HG03442 (cell line): ENCODE measurements at regions not wholly inside any gene's neighbourhood (a gene's known extent, or its start where the extent isn't known, plus 50 kb on each side); places are given as distances from the start of the nearest gene placed in this dataset.
"Not testable (repeated sequence)": the region's sequence is repeated elsewhere in the genome, so short reads cannot be mapped to it uniquely, and the experiment has no call there.

Experiments used
- ATAC-seq: cut with Tn5 transposase; IDR thresholded peaks from one replicate; pipeline ENCODE4 v1.9.1; 2021; ENCODE audit warnings: mild to moderate bottlenecking, moderate library complexity; ENCODE audit not compliant: unreplicated experiment

DNA sequence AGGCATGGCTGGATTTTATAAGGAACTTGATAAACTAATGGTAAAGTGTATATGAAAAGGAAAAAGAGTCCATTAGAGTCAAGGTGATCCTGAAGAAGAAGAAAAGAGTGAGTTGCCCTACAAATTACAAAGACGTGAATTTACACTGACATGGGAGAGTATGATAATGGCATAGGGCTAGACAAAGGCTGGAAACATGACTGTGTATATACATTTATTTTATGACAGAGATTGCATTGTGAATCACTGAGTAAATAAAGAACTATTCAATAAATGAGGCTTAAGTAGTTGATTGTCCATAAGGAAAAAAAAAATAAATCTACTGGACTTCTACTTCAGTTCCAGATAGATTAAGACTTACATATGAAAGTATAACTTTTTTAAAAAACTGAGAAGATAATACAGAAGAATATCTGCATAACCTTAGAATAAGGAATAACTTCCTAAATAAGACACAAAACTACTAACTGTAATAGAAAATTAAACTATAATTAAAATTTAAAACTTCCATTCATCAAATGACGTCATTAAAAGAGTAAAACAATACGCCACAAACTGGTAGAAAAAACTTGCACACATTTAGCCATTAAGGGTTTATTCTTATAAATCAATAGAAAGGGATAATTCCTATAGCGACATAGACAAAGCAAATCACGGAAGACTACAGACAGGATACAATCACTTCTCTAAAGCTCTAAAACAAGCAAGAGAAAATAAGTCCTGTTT is 278.5 kb downstream of the NOVA1 start:
- ATAC-seq, result no peak

DNA sequence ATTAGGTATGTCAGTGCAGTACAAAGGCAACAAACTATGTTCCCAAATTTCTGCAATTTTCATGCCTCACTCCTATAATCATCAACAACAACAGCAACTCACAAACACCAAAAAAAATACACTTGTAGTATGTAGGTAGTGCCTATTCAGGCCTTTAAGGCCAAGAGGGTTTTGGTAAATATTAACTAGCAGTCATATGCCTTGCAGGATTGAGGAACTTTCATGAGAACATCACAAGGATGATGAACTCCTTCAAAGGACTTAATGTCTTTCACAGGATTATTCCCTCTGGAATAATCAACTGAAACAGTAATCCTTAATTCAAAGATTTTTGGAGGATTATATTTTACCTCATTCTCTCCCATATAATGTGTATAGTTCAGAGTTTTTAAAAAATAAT is 293.8 kb downstream of the NOVA1 start:
- no peak for ATAC-seq

DNA sequence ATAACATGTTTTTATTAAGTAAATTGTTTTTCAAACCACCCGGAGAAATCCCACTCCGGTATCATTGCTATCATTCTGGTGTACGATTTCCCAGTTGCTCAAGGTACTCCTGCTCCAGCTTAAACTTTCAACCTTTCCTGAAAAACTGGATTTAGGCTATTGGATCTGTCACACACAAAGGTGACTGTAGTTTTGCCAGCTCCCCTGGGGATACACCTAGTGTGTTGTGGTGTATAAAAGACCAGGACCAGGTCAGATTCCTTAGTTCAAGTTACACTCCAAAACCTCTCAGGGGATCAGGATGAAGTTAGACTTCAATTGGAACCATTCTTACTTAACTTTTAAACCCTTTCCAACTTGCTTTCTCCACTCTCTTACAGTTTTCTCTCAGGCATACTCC is 303.9 kb downstream of the NOVA1 start:
- ATAC-seq, result no peak

DNA sequence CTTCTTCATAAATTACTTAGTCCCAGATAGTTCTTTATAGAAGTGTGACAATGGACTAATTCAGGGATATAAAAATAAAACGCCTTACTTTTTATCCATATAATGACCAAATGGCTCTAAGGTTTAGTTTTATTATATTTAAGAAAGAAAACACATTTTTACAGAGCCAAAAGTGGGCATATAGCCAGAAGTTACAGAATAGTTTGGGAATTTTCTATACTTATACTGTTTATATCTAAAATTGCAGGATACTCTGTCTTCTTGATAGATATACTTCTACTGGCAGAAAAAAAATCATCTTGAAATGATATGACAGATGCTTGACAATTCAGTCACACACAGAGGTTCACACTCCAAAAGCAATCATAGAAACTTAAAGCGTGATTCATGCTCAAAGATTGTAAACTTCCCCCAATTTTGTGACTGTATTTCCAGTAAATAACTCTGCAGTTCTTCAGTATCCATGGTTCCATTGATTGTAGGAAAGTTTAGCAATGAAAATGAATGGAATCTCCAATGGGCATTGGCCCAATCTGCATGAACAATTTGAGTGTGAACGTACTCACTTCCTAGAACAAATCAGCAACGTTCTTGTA is 307.8 kb downstream of the NOVA1 start:
- no peak for ATAC-seq

DNA sequence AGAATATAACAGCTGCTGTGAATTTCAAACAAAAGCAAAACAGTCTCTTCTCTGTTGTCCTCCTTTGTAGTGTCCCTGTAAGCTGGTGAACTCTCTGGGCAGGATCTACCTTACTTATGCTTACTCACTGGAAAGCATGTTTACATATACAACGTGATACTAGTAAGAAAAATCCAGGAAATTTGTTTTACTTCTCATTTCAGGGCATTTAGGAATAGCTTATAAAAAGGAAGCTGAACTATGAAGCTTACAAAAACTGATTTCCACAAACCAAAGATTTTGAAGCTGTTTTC is 311.0 kb downstream of the NOVA1 start:
- ATAC-seq, result no peak

DNA sequence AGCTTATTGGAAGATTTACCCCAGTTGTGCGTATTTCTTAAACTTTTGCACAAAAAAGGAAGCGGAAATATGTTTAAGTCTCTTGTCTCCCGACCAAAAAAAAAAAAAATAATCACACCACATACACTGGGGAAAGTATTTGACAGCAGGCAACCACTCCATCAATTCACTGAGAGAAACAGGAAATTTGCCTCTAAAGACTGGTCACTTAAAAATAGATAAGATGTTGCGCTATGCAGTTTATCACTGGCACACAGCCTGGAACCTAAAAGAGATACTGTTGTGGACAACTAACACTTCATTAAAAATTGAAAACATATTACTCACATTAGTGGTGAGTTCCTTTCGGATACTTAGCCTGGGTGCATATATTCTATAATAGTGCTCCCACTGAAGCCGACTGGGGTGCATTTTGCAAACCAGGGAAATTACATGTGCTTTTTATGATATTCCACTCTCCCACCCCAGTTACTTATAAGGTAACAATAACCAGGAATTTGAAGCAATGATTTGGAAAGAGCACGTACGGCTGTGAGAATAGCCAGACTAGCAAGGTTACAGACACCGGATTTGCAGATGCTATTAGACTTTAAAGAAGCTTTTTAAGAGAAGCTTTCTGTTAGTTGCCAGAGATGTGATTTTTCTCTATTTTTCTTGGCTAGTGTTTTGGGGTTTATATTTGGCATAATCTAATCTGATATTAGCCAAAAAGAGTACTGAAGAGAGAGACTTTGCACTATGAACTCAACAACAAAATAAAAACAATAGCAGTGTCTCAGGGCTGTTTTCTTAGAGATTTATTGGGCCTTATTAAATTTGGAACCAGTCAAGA is 311.5 kb downstream of the NOVA1 start:
- no peak for ATAC-seq

DNA sequence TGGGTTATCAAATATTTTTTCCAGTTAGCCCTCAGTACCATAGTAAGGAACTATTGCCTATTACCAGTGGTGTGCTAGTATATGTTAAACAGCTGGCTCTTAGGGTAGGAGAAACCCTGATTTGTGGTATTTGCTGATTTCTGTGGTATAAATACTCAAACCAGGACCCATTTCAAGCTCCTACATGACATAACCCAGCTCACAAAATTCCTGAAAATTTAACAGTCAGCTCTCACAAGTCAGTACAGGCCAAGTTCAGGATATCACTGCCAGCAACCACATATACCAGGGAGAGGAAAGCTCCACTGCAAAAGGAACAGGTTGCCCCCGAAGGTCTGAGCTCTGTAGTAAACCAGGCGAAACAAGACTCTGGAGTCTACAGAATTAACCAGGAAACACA is 315.3 kb downstream of the NOVA1 start:
- ATAC-seq, result no peak

DNA sequence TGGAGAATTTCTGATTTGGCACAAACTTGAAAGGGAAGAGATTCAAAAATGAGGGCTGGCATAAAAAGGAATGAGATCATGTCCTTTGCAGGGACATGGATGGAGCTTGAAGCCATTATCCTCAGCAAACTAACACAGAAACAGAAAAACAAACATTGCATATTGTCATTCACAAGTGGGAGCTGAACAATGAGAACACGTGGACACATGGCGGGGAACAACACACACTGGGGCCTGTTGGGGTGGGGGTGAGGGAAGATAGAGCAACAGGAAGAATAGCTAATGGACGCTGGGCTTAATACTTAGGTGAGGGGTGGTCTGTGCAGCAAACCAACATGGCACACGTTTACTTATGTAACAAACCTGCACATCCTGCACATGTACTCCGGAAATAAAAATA is 315.8 kb downstream of the NOVA1 start:
- not testable (repeated sequence) for ATAC-seq

DNA sequence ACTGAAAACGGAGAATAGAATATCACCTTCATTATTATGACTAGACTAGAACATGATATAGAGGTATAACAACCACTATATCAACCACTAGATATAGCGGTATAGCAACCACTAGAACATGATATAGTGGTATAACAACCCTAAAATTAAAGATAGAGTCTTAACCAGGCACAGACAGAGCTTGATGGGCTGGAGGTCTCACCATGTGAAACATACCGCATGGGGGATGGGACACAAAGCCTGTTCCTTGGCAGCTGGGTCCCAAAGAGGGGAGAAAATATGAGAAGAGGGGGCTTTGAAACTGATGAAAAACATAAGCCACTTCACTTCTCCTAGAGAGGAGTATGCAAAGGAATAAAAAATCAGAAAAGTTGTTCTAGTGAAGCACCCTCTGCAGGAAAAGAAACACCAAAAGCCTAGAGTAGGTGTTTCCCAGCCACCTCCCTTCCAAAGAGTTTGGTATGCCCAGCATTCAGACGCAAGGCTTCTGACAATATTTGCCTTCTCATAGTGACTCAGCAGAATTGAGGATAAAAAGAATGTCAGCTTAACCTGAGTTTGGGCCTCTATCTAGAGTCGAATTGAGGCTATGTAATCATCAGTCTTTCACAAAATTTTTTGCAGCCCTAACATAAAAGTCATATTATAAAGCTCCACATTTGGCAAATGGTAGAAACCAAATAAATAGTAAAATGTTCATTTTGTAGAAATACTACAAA is 316.4 kb downstream of the NOVA1 start:
- no peak for ATAC-seq

DNA sequence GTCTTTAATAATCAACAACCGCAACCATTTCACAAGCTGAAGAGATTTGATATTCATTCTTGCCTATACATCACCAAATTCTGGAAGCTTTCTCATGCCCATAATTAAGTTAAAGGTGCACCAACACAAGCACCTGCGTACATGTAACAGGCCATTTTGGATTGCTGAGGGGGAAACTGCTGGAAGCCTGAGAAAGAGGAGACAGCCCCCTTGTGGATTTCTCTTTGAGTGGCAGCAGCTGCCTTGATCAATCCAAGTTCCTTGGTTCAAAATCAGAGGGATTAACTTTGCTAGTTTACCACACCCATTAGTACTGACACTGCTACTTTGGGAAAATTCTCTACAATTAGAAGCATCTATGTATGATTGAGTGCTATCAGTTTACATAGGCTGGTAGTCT is 321.1 kb downstream of the NOVA1 start:
- ATAC-seq, result no peak

DNA sequence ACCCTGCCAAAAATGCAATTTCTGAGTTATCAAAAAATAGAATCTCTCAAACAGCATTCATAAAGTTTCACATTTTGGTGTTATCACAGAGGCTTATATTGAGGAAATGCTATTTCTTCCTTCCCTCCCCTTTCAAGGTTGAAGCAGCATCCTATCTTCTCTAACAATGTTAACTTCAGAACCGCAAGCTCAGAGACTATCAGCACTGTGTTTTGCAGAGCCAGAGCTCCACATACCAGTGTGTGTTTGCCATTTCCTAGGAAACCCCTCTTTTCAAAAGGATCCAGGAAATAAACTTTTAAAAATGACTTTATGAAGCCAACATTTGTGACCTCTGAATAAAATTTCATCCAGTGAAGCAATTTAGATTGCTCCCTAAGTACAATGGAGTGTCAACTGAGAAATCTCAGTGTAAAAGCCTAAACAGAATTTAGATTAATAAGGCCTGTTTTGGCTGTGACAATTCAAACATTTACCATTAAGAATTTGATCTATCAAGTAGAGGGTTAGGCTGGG is 332.6 kb downstream of the NOVA1 start:
- ATAC-seq, result no peak

DNA sequence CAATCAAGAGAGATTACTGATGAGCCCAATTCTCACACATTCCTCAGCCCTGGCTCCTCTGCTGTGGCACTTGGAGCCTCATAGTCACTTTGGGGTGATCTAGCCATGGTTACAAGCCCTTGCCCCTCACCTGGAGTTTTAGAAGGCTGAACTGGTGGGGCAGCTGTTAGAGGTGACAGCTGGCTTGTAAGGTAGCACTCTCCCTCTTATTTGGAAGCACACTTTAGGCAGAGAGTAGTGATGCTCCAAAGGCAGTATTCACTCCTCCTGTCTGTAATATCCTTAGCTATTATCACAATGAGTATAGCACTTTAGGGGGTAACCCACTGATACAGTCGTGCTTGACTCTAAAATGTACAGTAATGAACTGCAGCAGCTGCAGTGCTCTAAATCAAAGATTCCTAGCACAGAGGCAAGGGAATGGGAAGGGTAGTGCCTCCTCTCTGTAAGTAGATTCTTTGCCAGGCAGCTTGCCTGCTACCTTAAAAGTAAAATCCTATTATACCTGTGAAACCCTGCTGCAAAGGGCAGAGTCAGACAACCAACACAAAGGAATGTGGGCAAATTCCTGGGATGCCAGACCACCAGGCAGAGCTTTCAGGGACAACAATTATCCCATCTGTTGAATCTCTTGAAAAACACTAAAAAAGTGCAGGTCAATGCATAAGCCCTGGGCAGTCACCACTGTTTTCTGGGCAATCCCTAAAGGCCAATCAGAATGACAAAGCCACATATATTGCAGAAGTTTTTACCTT is 336.3 kb downstream of the NOVA1 start:
- ATAC-seq, result no peak

DNA sequence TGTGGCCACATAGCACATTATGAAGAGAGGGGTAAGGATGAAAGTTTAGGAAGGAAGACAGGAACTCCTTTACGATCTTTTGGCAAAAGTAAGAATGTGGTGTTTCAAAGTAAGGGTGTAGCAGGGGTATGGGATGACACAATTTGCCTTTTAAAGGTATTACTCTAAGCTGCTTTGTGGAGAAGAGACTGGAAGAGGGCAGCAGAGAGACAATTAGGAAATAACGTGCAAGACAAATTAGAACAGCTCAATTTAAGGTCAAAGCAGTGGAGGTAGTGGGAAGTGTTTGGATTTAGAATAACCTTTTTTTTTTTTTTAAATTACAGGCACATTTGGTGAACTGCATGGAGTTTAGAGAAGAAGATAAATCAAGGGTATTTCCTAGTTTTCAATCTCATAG is 342.6 kb downstream of the NOVA1 start:
- no peak for ATAC-seq

DNA sequence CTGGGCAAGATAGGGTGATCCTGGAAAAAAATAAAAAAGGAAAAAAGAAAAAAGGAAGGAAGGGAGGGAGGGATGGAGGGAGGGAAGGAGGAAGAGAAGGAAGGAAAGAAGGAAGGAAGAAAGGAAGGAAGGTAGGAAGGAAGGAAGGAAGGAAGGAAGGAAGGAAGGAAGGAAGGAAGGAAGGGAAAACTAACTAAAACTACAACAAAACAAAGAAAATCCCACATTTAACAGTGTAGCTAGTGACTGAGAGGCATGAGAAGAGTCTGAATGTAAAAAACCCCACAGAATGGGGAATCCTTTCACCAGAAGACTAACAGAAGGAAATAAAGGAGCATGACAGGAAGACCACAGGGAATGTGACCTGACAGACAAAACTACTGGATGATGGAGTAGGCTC is 345.7 kb downstream of the NOVA1 start:
- ATAC-seq, result no peak

DNA sequence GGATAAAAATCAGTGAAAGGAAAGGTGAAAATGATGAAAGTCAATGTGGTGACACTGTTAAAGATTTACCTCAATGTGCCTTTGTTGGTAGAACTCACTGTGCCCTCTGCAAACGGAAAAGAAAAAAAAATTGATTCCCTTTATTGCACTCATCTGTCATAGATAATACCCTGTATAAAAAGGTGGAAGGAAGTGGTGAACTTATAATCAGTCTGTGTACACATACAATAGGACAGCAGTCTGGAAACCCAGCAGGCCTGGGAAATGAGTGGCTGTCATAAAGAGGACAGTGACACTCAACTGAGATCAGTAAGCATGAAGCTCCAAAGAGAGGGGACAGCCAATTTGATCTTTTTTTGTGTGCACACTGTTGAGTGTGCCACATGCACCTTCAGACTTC is 364.7 kb downstream of the NOVA1 start:
- no peak for ATAC-seq

DNA sequence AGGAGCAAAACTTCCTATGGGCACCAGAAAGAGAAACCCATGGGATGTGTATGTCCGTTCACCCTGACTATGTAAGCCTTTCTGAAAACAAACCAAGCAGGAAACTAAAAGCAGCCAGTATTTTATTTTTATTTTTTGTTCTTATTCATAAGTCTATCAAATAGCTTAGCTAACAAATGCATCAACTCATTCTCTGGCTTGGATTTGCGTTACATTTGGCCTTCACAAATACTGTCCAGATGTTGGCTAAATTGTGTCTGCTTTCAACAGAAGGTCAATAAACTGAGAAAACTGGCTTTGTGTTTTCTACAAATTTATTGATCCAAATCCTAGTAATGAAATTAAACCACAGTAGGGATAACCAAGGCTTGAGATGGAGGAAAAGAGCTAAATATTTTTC is 379.0 kb downstream of the NOVA1 start:
- no peak for ATAC-seq

DNA sequence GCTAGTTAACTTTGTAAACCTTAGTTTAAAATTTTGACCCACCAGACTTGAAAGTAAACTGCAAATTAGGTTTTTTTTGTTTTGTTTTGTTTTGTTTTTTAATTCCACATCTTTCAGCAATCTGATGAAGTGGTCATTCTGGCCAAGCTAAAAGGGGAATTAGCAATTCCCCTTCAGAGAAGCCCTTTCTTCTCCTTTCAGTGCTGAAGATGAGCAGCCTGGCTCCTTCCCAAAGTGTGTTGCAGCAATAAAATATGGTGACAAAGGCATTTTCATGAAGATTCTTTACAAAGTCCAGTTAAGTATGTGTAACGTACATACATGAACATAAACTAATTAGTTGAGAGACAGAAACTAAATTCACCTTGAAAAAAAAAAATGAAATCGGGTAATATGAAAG is 380.1 kb downstream of the NOVA1 start:
- ATAC-seq, result no peak

DNA sequence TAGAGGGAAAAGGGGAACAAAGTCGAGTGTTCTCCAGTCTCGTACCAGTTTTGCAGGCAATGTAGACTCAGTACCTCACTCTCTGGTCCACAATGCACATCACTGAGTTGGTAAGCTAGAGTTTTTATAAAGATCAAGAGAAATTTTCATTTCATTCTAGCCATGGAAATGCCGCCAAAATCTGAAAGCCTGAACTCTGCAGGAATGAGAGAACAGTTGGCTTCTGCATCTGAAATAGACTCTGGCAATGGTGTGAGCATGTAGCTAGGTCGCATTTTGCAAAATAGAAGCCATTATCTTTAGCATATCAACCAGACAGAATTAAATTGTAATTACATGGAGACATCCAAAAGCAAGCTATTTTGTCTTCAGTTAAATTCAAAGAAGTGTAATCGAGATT is 381.0 kb downstream of the NOVA1 start:
- no peak for ATAC-seq

DNA sequence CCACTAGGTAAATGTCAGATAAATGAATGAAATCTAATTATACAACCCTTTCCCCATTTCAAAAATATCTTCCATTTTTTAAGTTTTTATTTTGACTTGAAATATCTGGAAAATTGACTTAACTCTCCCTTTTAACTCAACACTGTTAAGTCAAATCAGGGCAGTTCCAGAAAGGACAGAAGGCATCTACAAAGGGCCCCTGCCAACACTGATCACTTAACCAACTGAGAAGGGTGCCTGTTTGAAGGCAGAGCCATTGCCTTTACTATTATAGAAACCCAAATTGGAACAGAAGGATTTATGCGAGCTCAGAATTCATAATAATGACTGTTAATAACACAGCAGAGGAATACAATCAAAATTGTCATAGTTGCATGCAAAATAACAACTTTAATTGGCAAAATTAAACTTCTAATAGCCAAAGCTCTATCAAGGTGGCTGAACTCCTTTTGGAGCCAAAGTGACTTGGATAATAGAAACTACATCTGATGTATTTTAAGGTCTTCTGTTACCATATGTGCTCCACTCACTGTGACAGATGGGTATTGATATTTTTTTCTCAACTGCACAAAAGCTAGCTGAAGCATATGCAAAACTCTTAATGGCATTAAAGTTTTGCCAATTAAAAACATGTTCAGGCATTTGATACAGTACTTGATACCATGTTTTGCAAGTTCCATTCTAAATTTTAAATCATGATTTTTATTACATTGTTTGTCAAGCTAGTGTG is 383.8 kb downstream of the NOVA1 start:
- ATAC-seq, result no peak

DNA sequence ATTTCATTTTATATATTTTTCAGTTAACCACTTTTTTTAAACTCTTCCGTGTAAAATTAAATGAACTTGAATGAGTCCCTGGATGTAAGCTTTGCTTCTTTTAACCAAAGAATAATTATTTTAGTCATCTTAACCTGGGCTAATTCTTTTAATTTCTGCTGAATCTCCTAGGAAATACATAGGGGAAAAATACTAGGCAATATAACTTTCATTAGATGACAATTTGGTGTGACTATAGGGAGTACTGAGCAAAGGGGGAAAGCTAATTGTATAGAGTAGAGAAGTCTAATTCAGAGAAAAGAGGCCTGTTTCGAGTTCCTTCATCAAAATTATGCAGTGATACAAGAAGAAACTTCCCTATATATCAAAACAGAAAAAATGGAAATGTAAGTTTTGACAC is 388.1 kb downstream of the NOVA1 start:
- ATAC-seq, result no peak
